IPS-18a (cell line): ENCODE measurements at regions not wholly inside any gene's neighbourhood (a gene's known extent, or its start where the extent isn't known, plus 50 kb on each side); places are given as distances from the start of the nearest gene placed in this dataset.
"Not testable (repeated sequence)": the region's sequence is repeated elsewhere in the genome, so short reads cannot be mapped to it uniquely, and the experiment has no call there.

Experiments
- H3K27ac ChIP-seq: one replicate; pipeline ENCODE4 v1.5.1; 2013; ENCODE audit warnings: low read length
- H3K27me3 ChIP-seq: one replicate; pipeline ENCODE4 v1.6.1; 2013; ENCODE audit warnings: mild to moderate bottlenecking, low read length; ENCODE audit not compliant: control insufficient read depth, insufficient read depth
- H3K36me3 ChIP-seq: one replicate; pipeline ENCODE4 v1.6.1; 2013; ENCODE audit warnings: low read depth, low read length; ENCODE audit not compliant: control insufficient read depth
- H3K4me1 ChIP-seq: one replicate; pipeline ENCODE4 v1.6.1; 2013; ENCODE audit warnings: low read depth, low read length; ENCODE audit not compliant: control insufficient read depth
- H3K4me3 ChIP-seq: one replicate; pipeline ENCODE4 v1.5.1; 2013; ENCODE audit warnings: low read length
- H3K9ac ChIP-seq: one replicate; pipeline ENCODE4 v1.6.1; 2013; ENCODE audit warnings: mild to moderate bottlenecking, low read length, moderate library complexity
- H3K9me3 ChIP-seq: one replicate; pipeline ENCODE4 v1.6.1; 2013; ENCODE audit warnings: low read depth, low read length; ENCODE audit not compliant: control insufficient read depth

GRCh38 chr1:146415017-146415416 lies 186.2 kb upstream of the NOTCH2NLA start:
- H3K9ac ChIP-seq, H3K36me3 ChIP-seq, H3K27me3 ChIP-seq, H3K4me3 ChIP-seq, H3K9me3 ChIP-seq, H3K4me1 ChIP-seq, H3K27ac ChIP-seq: not testable (repeated sequence)

GRCh38 chr1:146413911-146414310 lies 185.1 kb upstream of the NOTCH2NLA start:
- H3K9me3 ChIP-seq, H3K4me1 ChIP-seq, H3K9ac ChIP-seq, H3K27me3 ChIP-seq, H3K36me3 ChIP-seq, H3K27ac ChIP-seq, H3K4me3 ChIP-seq: not testable (repeated sequence)

GRCh38 chr1:146411923-146412322 lies 183.1 kb upstream of the NOTCH2NLA start:
- not testable (repeated sequence) for H3K27ac ChIP-seq, H3K9me3 ChIP-seq, H3K4me1 ChIP-seq, H3K36me3 ChIP-seq, H3K4me3 ChIP-seq, H3K27me3 ChIP-seq, H3K9ac ChIP-seq

GRCh38 chr1:146409817-146410441 lies 181.1 kb upstream of the NOTCH2NLA start:
- peak overlapping the region; percentile 50 for H3K9ac ChIP-seq
- not testable (repeated sequence) for H3K4me1 ChIP-seq

GRCh38 chr1:146409116-146409801 lies 180.4 kb upstream of the NOTCH2NLA start:
- not testable (repeated sequence) for H3K27me3 ChIP-seq, H3K9me3 ChIP-seq, H3K36me3 ChIP-seq, H3K27ac ChIP-seq, H3K4me1 ChIP-seq
- Histone ChIP-seq H3K9ac (peak overlapping the region; percentile 50), H3K4me3 (peak overlapping the region; percentile 33)

More at GRCh38 chr1:146409817-146410441, 181.1 kb upstream of the NOTCH2NLA start:
- not testable (repeated sequence) for H3K36me3 ChIP-seq, H3K9me3 ChIP-seq, H3K27ac ChIP-seq, H3K27me3 ChIP-seq
- H3K4me3 ChIP-seq, result peak overlapping the region; percentile 33

GRCh38 chr1:146401281-146401825 lies 172.5 kb upstream of the NOTCH2NLA start:
- H3K9ac ChIP-seq, H3K9me3 ChIP-seq, H3K4me1 ChIP-seq, H3K27ac ChIP-seq, H3K27me3 ChIP-seq, H3K4me3 ChIP-seq, H3K36me3 ChIP-seq: not testable (repeated sequence)

GRCh38 chr1:146400173-146401121 lies 171.6 kb upstream of the NOTCH2NLA start:
- not testable (repeated sequence) for H3K9me3 ChIP-seq, H3K4me3 ChIP-seq, H3K36me3 ChIP-seq, H3K4me1 ChIP-seq, H3K9ac ChIP-seq, H3K27ac ChIP-seq, H3K27me3 ChIP-seq

- H3K36me3 ChIP-seq, H3K27me3 ChIP-seq, H3K4me1 ChIP-seq, H3K27ac ChIP-seq, H3K9ac ChIP-seq, H3K4me3 ChIP-seq, H3K9me3 ChIP-seq: not testable (repeated sequence)
Measured at GRCh38 chr1:146399225-146399624, 170.4 kb upstream of the NOTCH2NLA start.

- not testable (repeated sequence) for H3K4me1 ChIP-seq, H3K27ac ChIP-seq, H3K9me3 ChIP-seq, H3K27me3 ChIP-seq, H3K36me3 ChIP-seq, H3K4me3 ChIP-seq, H3K9ac ChIP-seq
Measured at GRCh38 chr1:146396801-146397200, 168.0 kb upstream of the NOTCH2NLA start.

GRCh38 chr1:146396242-146396641 lies 167.4 kb upstream of the NOTCH2NLA start:
- H3K4me1 ChIP-seq, H3K4me3 ChIP-seq, H3K9ac ChIP-seq, H3K27me3 ChIP-seq, H3K36me3 ChIP-seq, H3K9me3 ChIP-seq, H3K27ac ChIP-seq: not testable (repeated sequence)

GRCh38 chr1:146393796-146394195 lies 165.0 kb upstream of the NOTCH2NLA start:
- not testable (repeated sequence) for H3K9me3 ChIP-seq, H3K4me1 ChIP-seq, H3K9ac ChIP-seq, H3K27me3 ChIP-seq, H3K4me3 ChIP-seq, H3K36me3 ChIP-seq, H3K27ac ChIP-seq
